ENCODE measurements at regions not wholly inside any gene's neighbourhood (a gene's known extent, or its start where the extent isn't known, plus 50 kb on each side); places are given as distances from the start of the nearest gene placed in this dataset.

- TF ChIP-seq CTCF (IDR thresholded peaks at IDR 0.05; ENCODE audit: low read length) (no peak), EZH2phosphoT487 (IDR thresholded peaks at IDR 0.05; ENCODE audit: low read length) (no peak), EZH2 (optimal IDR thresholded peaks at IDR 0.05; ENCODE audit: low read depth, low read length) (no peak)
Observed at GRCh38 chr21:20377250-20377649, 621.0 kb upstream of the NCAM2 start.

Data from MM.1S (cell line).